ENCODE measurements at regions not wholly inside any gene's neighbourhood (a gene's known extent, or its start where the extent isn't known, plus 50 kb on each side); places are given as distances from the start of the nearest gene placed in this dataset.

GRCh38 chr15:87439090-87439489 lies 817.4 kb downstream of the NTRK3 start:
- TF ChIP-seq, protein P1, sequence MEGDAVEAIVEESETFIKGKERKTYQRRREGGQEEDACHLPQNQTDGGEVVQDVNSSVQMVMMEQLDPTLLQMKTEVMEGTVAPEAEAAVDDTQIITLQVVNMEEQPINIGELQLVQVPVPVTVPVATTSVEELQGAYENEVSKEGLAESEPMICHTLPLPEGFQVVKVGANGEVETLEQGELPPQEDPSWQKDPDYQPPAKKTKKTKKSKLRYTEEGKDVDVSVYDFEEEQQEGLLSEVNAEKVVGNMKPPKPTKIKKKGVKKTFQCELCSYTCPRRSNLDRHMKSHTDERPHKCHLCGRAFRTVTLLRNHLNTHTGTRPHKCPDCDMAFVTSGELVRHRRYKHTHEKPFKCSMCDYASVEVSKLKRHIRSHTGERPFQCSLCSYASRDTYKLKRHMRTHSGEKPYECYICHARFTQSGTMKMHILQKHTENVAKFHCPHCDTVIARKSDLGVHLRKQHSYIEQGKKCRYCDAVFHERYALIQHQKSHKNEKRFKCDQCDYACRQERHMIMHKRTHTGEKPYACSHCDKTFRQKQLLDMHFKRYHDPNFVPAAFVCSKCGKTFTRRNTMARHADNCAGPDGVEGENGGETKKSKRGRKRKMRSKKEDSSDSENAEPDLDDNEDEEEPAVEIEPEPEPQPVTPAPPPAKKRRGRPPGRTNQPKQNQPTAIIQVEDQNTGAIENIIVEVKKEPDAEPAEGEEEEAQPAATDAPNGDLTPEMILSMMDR (IDR thresholded peaks at IDR 0.05; ENCODE audit: extremely low read depth, insufficient read depth, missing control alignments), result no peak
- DNase-seq (ENCODE audit: low spot score), result no peak
- in situ Hi-C loops (cut with MboI; ENCODE audit: low pct_unique_long_range_greater_than_20kb, low sequenced_read_pairs, unreplicated experiment), result no loop called here

DNA sequence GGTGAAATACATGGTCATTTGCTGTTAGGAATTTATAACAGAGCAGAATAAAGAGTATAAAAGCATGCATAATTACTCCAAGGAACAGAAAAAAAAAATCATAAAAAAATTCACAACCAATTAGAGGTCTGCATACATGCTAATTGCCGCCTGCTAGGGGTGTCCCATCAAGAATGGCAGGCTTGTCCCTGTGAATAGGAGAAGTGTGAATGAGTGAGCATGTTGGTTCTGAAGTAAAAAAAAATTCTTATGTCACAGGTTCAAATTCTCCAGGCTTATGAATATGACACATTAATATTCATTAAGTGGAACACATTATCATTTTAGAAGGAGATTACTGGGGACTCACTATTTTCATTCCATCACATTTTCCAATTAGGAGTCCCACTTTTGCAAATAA lies 822.7 kb downstream of the NTRK3 start:
- DNase-seq (ENCODE audit: low spot score), result no peak
- TF ChIP-seq, protein P1 (IDR thresholded peaks at IDR 0.05; ENCODE audit: extremely low read depth, insufficient read depth, missing control alignments), result no peak
- in situ Hi-C loops (cut with MboI; ENCODE audit: low pct_unique_long_range_greater_than_20kb, low sequenced_read_pairs, unreplicated experiment), result no loop called here

- in situ Hi-C loops (cut with MboI; ENCODE audit: low pct_unique_long_range_greater_than_20kb, low sequenced_read_pairs, unreplicated experiment), result no loop called here
- DNase-seq (ENCODE audit: low spot score), result no peak
- TF ChIP-seq, protein P1 (IDR thresholded peaks at IDR 0.05; ENCODE audit: extremely low read depth, insufficient read depth, missing control alignments), result no peak
Observed at GRCh38 chr15:87429754-87430153, 826.8 kb downstream of the NTRK3 start.

DNA sequence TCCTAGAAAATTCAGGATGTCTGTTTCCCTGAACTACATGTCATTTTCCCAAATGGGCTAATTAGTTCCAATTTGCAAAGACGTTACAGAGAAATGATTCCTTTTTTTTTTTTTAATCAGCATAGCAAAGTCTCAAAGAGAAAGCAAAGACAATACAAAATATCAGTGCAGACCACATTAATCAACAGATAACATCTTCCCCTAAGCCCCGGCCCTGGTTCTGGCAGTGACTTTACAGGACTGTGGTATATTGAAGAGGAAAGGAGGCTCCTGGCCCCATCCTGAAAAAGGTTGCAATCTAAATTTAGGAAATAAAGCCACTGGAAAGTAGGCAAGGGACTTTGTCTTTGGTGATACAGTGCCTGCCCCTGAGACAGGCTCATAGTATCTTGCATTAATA lies 836.5 kb downstream of the NTRK3 start:
- no peak for DNase-seq (ENCODE audit: low spot score)
- TF ChIP-seq, protein P1 (IDR thresholded peaks at IDR 0.05; ENCODE audit: extremely low read depth, insufficient read depth, missing control alignments), result no peak
- in situ Hi-C loops (cut with MboI; ENCODE audit: low pct_unique_long_range_greater_than_20kb, low sequenced_read_pairs, unreplicated experiment), result no loop called here

- in situ Hi-C loops (cut with MboI; ENCODE audit: low pct_unique_long_range_greater_than_20kb, low sequenced_read_pairs, unreplicated experiment), result no loop called here
Observed at GRCh38 chr15:87419344-87419743, 837.2 kb downstream of the NTRK3 start.

GRCh38 chr15:87416591-87417257 lies 839.8 kb downstream of the NTRK3 start:
- TF ChIP-seq, protein P1 (IDR thresholded peaks at IDR 0.05; ENCODE audit: extremely low read depth, insufficient read depth, missing control alignments), result no peak
- DNase-seq (ENCODE audit: low spot score), result no peak
- in situ Hi-C loops (cut with MboI; ENCODE audit: low pct_unique_long_range_greater_than_20kb, low sequenced_read_pairs, unreplicated experiment), result no loop called here

More at GRCh38 chr15:87419344-87419743, 837.2 kb downstream of the NTRK3 start:
- no peak for DNase-seq (ENCODE audit: low spot score)
- TF ChIP-seq, protein P1 (IDR thresholded peaks at IDR 0.05; ENCODE audit: extremely low read depth, insufficient read depth, missing control alignments), result no peak
